GM12878 (cell line): ENCODE measurements at regions not wholly inside any gene's neighbourhood (a gene's known extent, or its start where the extent isn't known, plus 50 kb on each side); places are given as distances from the start of the nearest gene placed in this dataset.

Experiments used
- ATAC-seq: fragments of 200-7000 bp; cut with Tn5 transposase; 3 replicates; pipeline ENCODE4 v1.9.1; 2020; ENCODE audit warnings: mild to moderate bottlenecking, moderate library complexity
- BruUV-seq: library from RNA; stranded (reverse); fragments of 400-500 nt; replicated peaks from 2 replicates; lab custom pipeline; 2021; lab: Mats Ljungman, UMichigan
- CTCF ChIA-PET: fragments of 300-600 bp; sonication (Branson Sonifier 250); formaldehyde crosslinking; extraction: SDS; loops from one replicate; lab custom pipeline; 2021; ENCODE audit warnings: inconsistent platforms; lab: Yijun Ruan, JAX
- POLR2A ChIA-PET: fragments of 350-600 bp; formaldehyde crosslinking; extraction: SDS; loops from one replicate; lab custom pipeline; 2021; ENCODE audit warnings: inconsistent platforms; lab: Charles Lee
- RAD21 ChIA-PET: fragments of 300-600 bp; sonication (Branson Sonifier 250); formaldehyde crosslinking; loops from one replicate; lab custom pipeline; 2023; ENCODE audit warnings: antibody characterized with exemption; ENCODE audit not compliant: unreplicated experiment; lab: Charles Lee
- SMC1A ChIA-PET: fragments of 300-600 bp; sonication (Branson Sonifier 250); formaldehyde crosslinking; loops from one replicate; lab custom pipeline; 2023; ENCODE audit not compliant: unreplicated experiment, uncharacterized antibody; lab: Charles Lee
- DNase-seq: peaks from one replicate; pipeline ENCODE4 v3.0.0-alpha.2; 2011; ENCODE audit warnings: low read depth, low spot score
- FAIRE-seq: peaks from 3 replicates; lab custom pipeline; 2011; peaks lifted over from hg19 to GRCh38; lab: Jason Lieb, UNC
- H2AFZ ChIP-seq: 2 replicates; pipeline ENCODE4 v1.6.0; 2011; ENCODE audit warnings: low read depth, low read length, control low read depth; ENCODE audit not compliant: control insufficient read depth
- H3K27ac ChIP-seq: 2 replicates; pipeline ENCODE4 v1.5.1; 2011; ENCODE audit warnings: control low read depth; ENCODE audit not compliant: control insufficient read depth, insufficient read depth
- H3K27me3 ChIP-seq, 2 experiments: replicated peaks in 1 of 2; 2 replicates each; pipeline versions ENCODE4 v1.6.0 to v1.6.1; 2011; ENCODE audit warnings: low read length in 1 of 2; ENCODE audit not compliant: control insufficient read depth in 2 of 2, insufficient read depth in 2 of 2
- H3K36me3 ChIP-seq, 2 experiments: 2 replicates each; pipeline ENCODE4 v1.5.1; 2011; ENCODE audit warnings: low read length in 1 of 2; ENCODE audit not compliant: control insufficient read depth in 2 of 2, insufficient read depth in 2 of 2
- H3K4me1 ChIP-seq: 2 replicates; pipeline ENCODE4 v1.6.1; 2011; ENCODE audit warnings: mild to moderate bottlenecking, low read length, moderate library complexity, mixed read lengths; ENCODE audit not compliant: control insufficient read depth, insufficient read depth
- H3K4me2 ChIP-seq: 2 replicates; pipeline ENCODE4 v1.6.0; 2011; ENCODE audit warnings: control low read depth; ENCODE audit not compliant: control insufficient read depth, insufficient read depth
- H3K4me3 ChIP-seq: fragments of 200-600 bp; sonication (generic); 2 replicates; pipeline ENCODE4 v1.5.1; 2016
- H3K79me2 ChIP-seq: 2 replicates; pipeline ENCODE4 v1.6.0; 2011; ENCODE audit warnings: low read length; ENCODE audit not compliant: control insufficient read depth, insufficient read depth
- H3K9ac ChIP-seq: 2 replicates; pipeline ENCODE4 v1.8.0; 2011; ENCODE audit warnings: low read length, control low read depth, mixed read lengths; ENCODE audit not compliant: control insufficient read depth, insufficient read depth
- H3K9me3 ChIP-seq: replicated peaks from 3 replicates; pipeline ENCODE4 v1.5.1; 2011; ENCODE audit warnings: mild to moderate bottlenecking, low read length; ENCODE audit not compliant: control insufficient read depth, insufficient read depth
- H4K20me1 ChIP-seq: 2 replicates; pipeline ENCODE4 v1.6.0; 2011; ENCODE audit not compliant: control insufficient read depth, insufficient read depth
- CUX1 ChIP-seq: IDR thresholded peaks from 2 replicates; pipeline ENCODE4 v1.6.1; 2012; ENCODE audit warnings: improper control_type of control experiment, low read depth, low read length; ENCODE audit not compliant: insufficient replicate concordance
- MYC ChIP-seq: IDR thresholded peaks from 2 replicates; pipeline ENCODE4 v1.6.1; 2011; ENCODE audit warnings: mild to moderate bottlenecking, low read length, moderate library complexity, inconsistent platforms; ENCODE audit not compliant: insufficient read depth, insufficient replicate concordance, insufficient read length, severe bottlenecking
- SMAD1 ChIP-seq: fragments of 450-650 bp; IDR thresholded peaks from 2 replicates; pipeline ENCODE4 v1.6.1; 2018; ENCODE audit warnings: mild to moderate bottlenecking, low read depth; ENCODE audit not compliant: partially characterized antibody
- WGBS: methylation state at CpG from one replicate; pipeline ENCODE4 v1.1.6; 2016; ENCODE audit warnings: low lambda C conversion rate; ENCODE audit not compliant: insufficient replicate concordance, insufficient coverage; ENCODE audit errors: missing lambda C conversion rate; 5-methylcytosine and 5-hydroxymethylcytosine counted together
- in situ Hi-C: fragments of 300-500 bp; cut with MboI; formaldehyde crosslinking; loops from 9 replicates; pipeline ENCODE4 v1.14.3; 2018; ENCODE audit warnings: mixed read lengths
- intact Hi-C: fragments of 100-400 bp; cut with micrococcal nuclease; formaldehyde crosslinking; loops from one replicate; pipeline ENCODE4 v1.14.2; 2022; ENCODE audit not compliant: unreplicated experiment
- TF ChIP-seq, protein P1 (sequence below): fragments of 450-650 bp; formaldehyde crosslinking; IDR thresholded peaks from 2 replicates; pipeline ENCODE4 v1.5.0; 2022; ENCODE audit warnings: mild to moderate bottlenecking, missing genetic modification characterization

DNA sequence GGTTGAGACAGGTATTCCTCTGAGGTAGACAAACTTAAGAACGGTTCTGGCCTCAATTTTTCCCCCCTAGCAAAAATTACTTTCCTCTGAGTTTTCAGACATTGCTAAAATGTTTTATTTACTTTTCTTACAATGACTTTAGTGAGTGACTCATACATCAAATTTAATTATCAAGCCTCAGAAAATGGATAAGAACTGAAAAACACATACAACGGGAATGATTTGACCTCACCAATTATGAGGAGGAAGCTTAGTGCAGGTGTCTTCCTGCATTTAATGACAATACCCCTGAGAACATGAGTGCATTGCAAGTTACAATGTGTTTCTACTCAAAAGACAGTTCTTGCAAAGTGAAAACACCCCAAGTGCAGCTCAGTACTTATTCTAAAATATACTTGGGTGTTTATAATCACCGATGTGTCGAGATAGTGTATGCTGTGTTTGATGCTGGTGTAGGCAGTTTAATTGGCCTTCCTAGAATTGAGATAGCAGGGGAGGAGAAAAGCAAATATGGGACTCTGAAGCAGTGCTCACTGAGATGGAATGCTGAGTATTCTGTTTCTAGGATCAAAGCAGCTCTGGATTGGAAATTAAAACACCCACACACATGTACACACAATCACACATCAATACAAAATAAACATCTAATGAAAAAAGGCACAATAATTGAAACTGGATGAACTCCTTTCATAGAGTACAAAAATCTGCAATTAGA, 189.5 kb upstream of the SLC10A2 start:
- CTCF ChIA-PET = interaction anchor here (1.0 kb wide), 1 partner anchor 9 kb away, joined by 3 read pairs; no protein-coding TSS in a partner anchor
- no peak for ATAC-seq

More for the DNA sequence above, 189.5 kb upstream of the SLC10A2 start:
- H3K4me2 ChIP-seq = no peak overlapping the region
- POLR2A ChIA-PET = no interaction called here
- no peak overlapping the region for H2AFZ ChIP-seq
- SMC1A ChIA-PET = no interaction called here
- TF ChIP-seq, protein P1, sequence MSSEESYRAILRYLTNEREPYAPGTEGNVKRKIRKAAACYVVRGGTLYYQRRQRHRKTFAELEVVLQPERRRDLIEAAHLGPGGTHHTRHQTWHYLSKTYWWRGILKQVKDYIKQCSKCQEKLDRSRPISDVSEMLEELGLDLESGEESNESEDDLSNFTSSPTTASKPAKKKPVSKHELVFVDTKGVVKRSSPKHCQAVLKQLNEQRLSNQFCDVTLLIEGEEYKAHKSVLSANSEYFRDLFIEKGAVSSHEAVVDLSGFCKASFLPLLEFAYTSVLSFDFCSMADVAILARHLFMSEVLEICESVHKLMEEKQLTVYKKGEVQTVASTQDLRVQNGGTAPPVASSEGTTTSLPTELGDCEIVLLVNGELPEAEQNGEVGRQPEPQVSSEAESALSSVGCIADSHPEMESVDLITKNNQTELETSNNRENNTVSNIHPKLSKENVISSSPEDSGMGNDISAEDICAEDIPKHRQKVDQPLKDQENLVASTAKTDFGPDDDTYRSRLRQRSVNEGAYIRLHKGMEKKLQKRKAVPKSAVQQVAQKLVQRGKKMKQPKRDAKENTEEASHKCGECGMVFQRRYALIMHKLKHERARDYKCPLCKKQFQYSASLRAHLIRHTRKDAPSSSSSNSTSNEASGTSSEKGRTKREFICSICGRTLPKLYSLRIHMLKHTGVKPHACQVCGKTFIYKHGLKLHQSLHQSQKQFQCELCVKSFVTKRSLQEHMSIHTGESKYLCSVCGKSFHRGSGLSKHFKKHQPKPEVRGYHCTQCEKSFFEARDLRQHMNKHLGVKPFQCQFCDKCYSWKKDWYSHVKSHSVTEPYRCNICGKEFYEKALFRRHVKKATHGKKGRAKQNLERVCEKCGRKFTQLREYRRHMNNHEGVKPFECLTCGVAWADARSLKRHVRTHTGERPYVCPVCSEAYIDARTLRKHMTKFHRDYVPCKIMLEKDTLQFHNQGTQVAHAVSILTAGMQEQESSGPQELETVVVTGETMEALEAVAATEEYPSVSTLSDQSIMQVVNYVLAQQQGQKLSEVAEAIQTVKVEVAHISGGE (CRISPR knock-in tag) = no peak
- TF ChIP-seq MYC = no peak
- no peak for TF ChIP-seq SMAD1
- no peak for TF ChIP-seq CUX1
- FAIRE-seq = no peak
- H3K27me3 ChIP-seq = no peaks in the 10 kb centered on the region
- no peaks in the 10 kb centered on the region for H3K36me3 ChIP-seq
- no TSS peak for BruUV-seq
- no peaks in the 10 kb centered on the region for H4K20me1 ChIP-seq
- intact Hi-C loops (no loop called here), in situ Hi-C loops (no loop called here)
- no peak overlapping the region for H3K9ac ChIP-seq
- DNase-seq = no peak
- H3K27ac ChIP-seq = no peak overlapping the region
- no peaks in the 10 kb centered on the region for H3K4me1 ChIP-seq
- RAD21 ChIA-PET = no interaction called here
- H3K9me3 ChIP-seq = no peaks in the 10 kb centered on the region
- H3K79me2 ChIP-seq = no peaks in the 10 kb centered on the region
- WGBS = 24% methylated on average over 4 of the region's 4 CpGs
- no peak overlapping the region for H3K4me3 ChIP-seq
